Lower lobe of right lung (tissue), 2 donors: ENCODE measurements at regions not wholly inside any gene's neighbourhood (a gene's known extent, or its start where the extent isn't known, plus 50 kb on each side); places are given as distances from the start of the nearest gene placed in this dataset.

Source experiments
- ATAC-seq, 2 donors: fragments of 200-7000 bp; cut with Tn5 transposase; one replicate each; pipeline ENCODE4 v1.9.1; 2020 to 2022; ENCODE audit warnings: mild to moderate bottlenecking in 2 of 2, moderate library complexity in 2 of 2
- DNase-seq: peaks from one replicate; pipeline ENCODE4 v3.0.0-alpha.2; 2020
- H3K27ac ChIP-seq: fragments of 200-600 bp; one replicate; pipeline ENCODE4 v1.8.0; 2022
- H3K27me3 ChIP-seq: fragments of 200-600 bp; one replicate; pipeline ENCODE4 v1.8.0; 2022; ENCODE audit warnings: low read depth
- H3K36me3 ChIP-seq: fragments of 200-600 bp; one replicate; pipeline ENCODE4 v1.8.0; 2022; ENCODE audit warnings: mild to moderate bottlenecking
- H3K4me1 ChIP-seq: fragments of 200-600 bp; one replicate; pipeline ENCODE4 v1.8.0; 2022
- H3K4me3 ChIP-seq: fragments of 200-600 bp; one replicate; pipeline ENCODE4 v1.8.0; 2022; ENCODE audit warnings: mild to moderate bottlenecking
- H3K9me3 ChIP-seq: fragments of 200-600 bp; one replicate; pipeline ENCODE4 v1.8.0; 2022
- CTCF ChIP-seq: fragments of 200-600 bp; IDR thresholded peaks from one replicate; pipeline ENCODE4 v1.8.0; 2022; ENCODE audit warnings: antibody characterized with exemption, mild to moderate bottlenecking
- intact Hi-C: fragments of 100-400 bp; cut with DNase I; formaldehyde crosslinking; loops from one replicate; pipeline ENCODE4 v1.11.0; 2022
- donor health status: DM: no; HTN: yes; CAD: no; lungs with severe emphysema.

GRCh38 chr5:159746707-159747106 lies 169.6 kb upstream of the ADRA1B start:
- H3K27me3 ChIP-seq: no peaks in the 10 kb centered on the region
- no peaks in the 10 kb centered on the region for H3K36me3 ChIP-seq
- H3K27ac ChIP-seq: no peak overlapping the region
- no peak for TF ChIP-seq CTCF
- intact Hi-C loops: no loop called here
- no peaks in the 10 kb centered on the region for H3K4me1 ChIP-seq
- peaks cover 5% of the 10 kb centered on the region for H3K9me3 ChIP-seq
- ATAC-seq: no peak
- no peak overlapping the region for H3K4me3 ChIP-seq
- DNase-seq: no peak

DNA sequence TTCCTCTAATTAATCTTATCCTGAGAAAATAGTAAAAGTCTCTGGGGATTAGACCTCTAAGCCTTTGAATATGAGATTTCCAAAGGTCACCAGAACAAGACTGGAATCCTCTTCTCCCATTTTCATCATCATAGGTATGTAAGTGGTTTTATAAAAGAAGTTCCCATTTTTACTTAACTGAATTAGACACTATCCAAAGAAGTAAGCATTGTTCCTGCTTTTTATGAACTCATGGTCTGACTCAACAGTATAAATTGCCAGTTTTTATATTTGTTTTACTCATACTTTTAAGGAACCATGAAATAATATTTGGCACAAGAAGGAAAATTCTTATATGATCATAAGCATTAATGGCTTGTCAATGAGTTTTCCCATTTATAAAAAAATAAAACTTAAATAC lies 167.1 kb upstream of the ADRA1B start:
- no peak for ATAC-seq
- Histone ChIP-seq H3K9me3 (peaks cover 8% of the 10 kb centered on the region), H3K4me1 (no peaks in the 10 kb centered on the region), H3K27me3 (peaks cover 4% of the 10 kb centered on the region), H3K27ac (no peak overlapping the region), H3K4me3 (no peak overlapping the region), H3K36me3 (no peaks in the 10 kb centered on the region)
- intact Hi-C loops: no loop called here
- TF ChIP-seq CTCF: no peak
- DNase-seq: no peak

DNA sequence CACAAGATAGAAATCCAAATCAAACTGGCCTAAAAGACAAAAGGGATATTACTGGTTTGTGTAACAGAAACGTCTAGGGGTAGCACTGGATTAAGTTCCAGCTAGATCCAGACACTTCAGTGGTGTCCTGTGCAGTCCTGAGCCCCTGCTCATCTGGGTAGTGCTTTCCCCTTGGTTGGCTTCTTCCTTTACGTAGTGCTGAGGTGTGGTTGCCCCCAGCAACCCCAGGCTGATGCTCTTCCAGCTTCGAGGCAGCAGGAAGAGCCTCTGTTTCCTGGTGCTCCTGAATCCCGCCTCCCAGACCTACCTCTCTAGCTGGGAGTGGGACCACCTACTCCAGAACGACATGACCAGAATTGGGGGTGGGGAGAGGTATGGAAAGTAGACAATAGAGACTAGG lies 166.1 kb upstream of the ADRA1B start:
- Histone ChIP-seq H3K36me3 (no peaks in the 10 kb centered on the region), H3K9me3 (peaks cover 8% of the 10 kb centered on the region), H3K4me3 (no peak overlapping the region), H3K27me3 (peaks cover 4% of the 10 kb centered on the region), H3K4me1 (no peaks in the 10 kb centered on the region), H3K27ac (no peak overlapping the region)
- no peak for DNase-seq
- no peak for ATAC-seq
- TF ChIP-seq CTCF: no peak
- intact Hi-C loops: no loop called here

DNA sequence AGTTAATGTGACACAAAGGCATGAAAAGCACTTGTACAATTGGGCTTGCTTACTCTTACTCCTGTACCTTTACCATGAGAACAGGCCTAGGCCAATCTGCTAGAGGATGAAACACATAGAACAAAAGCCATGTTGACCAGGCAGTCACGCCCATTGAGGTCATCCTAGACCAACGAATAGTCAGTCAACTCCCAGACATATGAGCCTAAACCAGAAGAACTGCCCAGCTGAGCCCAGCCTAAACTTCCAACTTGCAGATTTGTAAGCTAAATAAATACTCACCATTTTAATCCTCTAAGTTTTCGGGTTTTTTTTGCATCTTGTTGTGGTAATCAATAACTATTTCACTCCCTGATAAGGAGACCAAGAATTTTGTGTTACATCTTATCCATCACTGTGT lies 164.8 kb upstream of the ADRA1B start:
- H3K4me3 ChIP-seq: no peak overlapping the region
- ATAC-seq (no peak), DNase-seq (no peak)
- H3K27ac ChIP-seq: no peak overlapping the region
- peaks cover 8% of the 10 kb centered on the region for H3K9me3 ChIP-seq
- H3K36me3 ChIP-seq: no peaks in the 10 kb centered on the region
- H3K4me1 ChIP-seq: no peaks in the 10 kb centered on the region
- intact Hi-C loops: no loop called here
- no peak for TF ChIP-seq CTCF
- H3K27me3 ChIP-seq: peaks cover 4% of the 10 kb centered on the region

DNA sequence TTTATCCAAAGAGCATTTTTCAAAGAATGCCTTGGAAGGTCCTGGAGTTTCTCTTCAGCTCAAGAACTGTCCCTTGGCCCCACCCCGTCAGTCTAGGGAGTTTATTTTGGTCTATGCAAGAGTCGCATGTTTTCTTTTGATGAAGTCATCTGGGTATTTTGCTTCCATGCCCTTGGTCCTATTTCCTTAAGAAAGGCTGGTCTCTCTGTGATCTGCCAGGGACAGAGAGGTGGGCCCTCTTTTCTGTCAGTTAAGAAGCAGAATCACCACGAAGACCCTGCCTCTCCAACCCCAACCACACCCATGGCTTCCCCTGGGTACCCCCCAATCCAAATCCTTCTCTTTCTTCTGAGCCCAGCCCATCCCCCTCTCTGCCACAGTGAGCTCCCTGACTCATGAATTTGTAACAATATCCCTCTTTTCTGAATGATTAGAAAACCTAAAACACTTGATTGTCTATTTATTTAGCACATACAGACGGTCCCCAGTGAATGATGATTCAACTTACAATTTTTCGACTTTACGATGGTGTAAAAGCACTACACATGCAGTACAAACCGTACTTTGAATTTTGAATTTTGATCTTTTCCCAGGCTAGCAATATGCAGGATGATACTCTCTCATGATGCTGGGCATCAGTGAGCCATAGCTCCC lies 163.5 kb upstream of the ADRA1B start:
- peaks cover 8% of the 10 kb centered on the region for H3K9me3 ChIP-seq
- intact Hi-C loops: no loop called here
- ATAC-seq (no peak), DNase-seq (no peak)
- H3K27ac ChIP-seq: no peak overlapping the region
- H3K4me3 ChIP-seq: no peak overlapping the region
- H3K36me3 ChIP-seq: no peaks in the 10 kb centered on the region
- H3K4me1 ChIP-seq: no peaks in the 10 kb centered on the region
- peaks cover 4% of the 10 kb centered on the region for H3K27me3 ChIP-seq
- no peak for TF ChIP-seq CTCF
